Spleen (tissue), 11 donors: ENCODE measurements at regions not wholly inside any gene's neighbourhood (a gene's known extent, or its start where the extent isn't known, plus 50 kb on each side); places are given as distances from the start of the nearest gene placed in this dataset.

Source experiments
- DNase-seq: peaks from one replicate; pipeline ENCODE4 v3.0.0-alpha.2; 2020
- H3K27ac ChIP-seq, 8 donors: fragments of 200-600 bp; sonication (generic) in 7 of 8; 1 replicate in 4 of 8; 2 replicates in 4 of 8; pipeline versions ENCODE4 v1.5.0 to v1.8.0; 2016 to 2021; ENCODE audit warnings: inconsistent platforms in 4 of 8, mild to moderate bottlenecking in 4 of 8, moderate library complexity in 1 of 8
- H3K27me3 ChIP-seq, 7 donors: fragments of 200-600 bp; sonication (generic) in 6 of 7; replicated peaks in 1 of 7; 1 replicate in 4 of 7; 2 replicates in 3 of 7; pipeline versions ENCODE4 v1.5.0 to v1.8.0; 2016 to 2021; ENCODE audit warnings: inconsistent platforms in 3 of 7, mild to moderate bottlenecking in 1 of 7
- H3K36me3 ChIP-seq, 6 donors: fragments of 200-600 bp; sonication (generic) in 5 of 6; 1 replicate in 4 of 6; 2 replicates in 2 of 6; pipeline versions ENCODE4 v1.5.0 to v1.8.0; 2016 to 2021; ENCODE audit warnings: inconsistent platforms in 2 of 6
- H3K4me1 ChIP-seq, 6 donors: fragments of 200-600 bp; sonication (generic) in 5 of 6; 1 replicate in 3 of 6; 2 replicates in 3 of 6; pipeline versions ENCODE4 v1.5.0 to v1.8.0; 2016 to 2021; ENCODE audit warnings: inconsistent platforms in 3 of 6
- H3K4me3 ChIP-seq, 8 donors: fragments of 200-600 bp; sonication (generic) in 7 of 8; 1 replicate in 4 of 8; 2 replicates in 4 of 8; pipeline versions ENCODE4 v1.5.0 to v1.8.0; 2016 to 2021; ENCODE audit warnings: inconsistent platforms in 4 of 8, mild to moderate bottlenecking in 4 of 8, moderate library complexity in 2 of 8
- H3K9me3 ChIP-seq, 8 donors: fragments of 200-600 bp; sonication (generic) in 7 of 8; 1 replicate in 4 of 8; 2 replicates in 4 of 8; pipeline versions ENCODE4 v1.5.0 to v1.8.0; 2016 to 2021; ENCODE audit warnings: inconsistent platforms in 4 of 8
- CTCF ChIP-seq, 11 experiments: fragments of 200-600 bp in 7 of 11; fragments of 450-650 bp in 4 of 11; sonication (generic) in 4 of 11; IDR thresholded peaks in 8 of 11; conservative IDR thresholded peaks in 3 of 11; 1 replicate in 7 of 11; 2 replicates in 4 of 11; pipeline versions ENCODE4 v1.4.0 to v1.8.0; 2016 to 2021; ENCODE audit warnings: antibody characterized with exemption in 11 of 11, inconsistent platforms in 4 of 11, mild to moderate bottlenecking in 1 of 11
- POLR2A ChIP-seq, 3 donors: fragments of 450-650 bp; IDR thresholded peaks; one replicate each; pipeline ENCODE4 v1.5.1; 2017; ENCODE audit warnings: antibody characterized with exemption in 3 of 3, mild to moderate bottlenecking in 1 of 3
- POLR2AphosphoS5 ChIP-seq, 3 donors: sonication (generic); formaldehyde crosslinking; IDR thresholded peaks; one replicate each; pipeline ENCODE4 v1.5.1; 2017; ENCODE audit warnings: antibody characterized with exemption in 3 of 3
- WGBS, 5 donors: extraction: QIAGEN DNeasy Blood & Tissue Kit in 3 of 5; methylation state at CpG; one replicate each; pipeline versions ENCODE4 v1.1.5 to v1.1.7; 2013 to 2018; 5-methylcytosine and 5-hydroxymethylcytosine counted together
- intact Hi-C: fragments of 100-400 bp; cut with DNase I; formaldehyde crosslinking; loops from one replicate; pipeline ENCODE4 v1.15.0; 2023; ENCODE audit warnings: low total_unique reads
- donor health status: healthy with polysubstance abuse.
- donor health status: DM: no; HTN: no; CAD: no; lungs with moderate emphysema.
- donor health status: DM: no; HTN: no; CAD: no.
- donor health status: Bipolar disorder and iron deficiency.
- donor health status: healthy.
- donor health status: DM: no; HTN: no; CAD: no.
- donor health status: DM: yes; HTN: yes; CAD: no.

- peaks cover 0 to 26% (median 2%) of the 10 kb centered on the region in 8 donors for H3K9me3 ChIP-seq
- H3K27ac ChIP-seq = no peak overlapping the region
- WGBS, 5 donors = 87 to 92% (median 91%) methylated on average over 3 of the region's 3 CpGs
- H3K4me3 ChIP-seq = no peak overlapping the region
- no peaks in the 10 kb centered on the region for H3K36me3 ChIP-seq
- intact Hi-C loops = no loop called here
- DNase-seq = no peak
- TF ChIP-seq CTCF (IDR thresholded peaks at IDR 0.05 in 8 of 11, conservative IDR thresholded peaks at IDR 0.05 in 3 of 11) (no peak), POLR2A (IDR thresholded peaks at IDR 0.05) (no peak), POLR2AphosphoS5 (IDR thresholded peaks at IDR 0.05) (no peak)
- H3K4me1 ChIP-seq = no peaks in the 10 kb centered on the region
- no peaks in the 10 kb centered on the region for H3K27me3 ChIP-seq
Measured at GRCh38 chr7:119984247-119984646, 288.7 kb upstream of the KCND2 start.

- Histone ChIP-seq H3K27me3 (no peaks in the 10 kb centered on the region), H3K4me1 (no peaks in the 10 kb centered on the region), H3K4me3 (no peak overlapping the region), H3K27ac (no peak overlapping the region), H3K36me3 (no peaks in the 10 kb centered on the region), H3K9me3 (peaks cover 0 to 28% (median 6%) of the 10 kb centered on the region in 8 donors)
- no peak for DNase-seq
- intact Hi-C loops = no loop called here
- TF ChIP-seq POLR2AphosphoS5 (IDR thresholded peaks at IDR 0.05) = no peak
- TF ChIP-seq POLR2A (IDR thresholded peaks at IDR 0.05) = no peak
- WGBS, 5 donors = 66 to 88% (median 78%) methylated on average over 1 of the region's 1 CpG
Measured at GRCh38 chr7:119988401-119988800, 284.6 kb upstream of the KCND2 start.

GRCh38 chr7:119994928-119995327, 278.0 kb upstream of the KCND2 start:
- DNase-seq = no peak
- Histone ChIP-seq H3K27me3 (no peaks in the 10 kb centered on the region), H3K36me3 (no peaks in the 10 kb centered on the region), H3K4me3 (no peak overlapping the region), H3K4me1 (no peaks in the 10 kb centered on the region), H3K9me3 (peaks cover 0 to 32% (median 15%) of the 10 kb centered on the region in 8 donors), H3K27ac (no peak overlapping the region)
- intact Hi-C loops = no loop called here
- WGBS, 5 donors = 72 to 85% (median 83%) methylated on average over 3 of the region's 3 CpGs
- TF ChIP-seq CTCF (IDR thresholded peaks at IDR 0.05 in 8 of 11, conservative IDR thresholded peaks at IDR 0.05 in 3 of 11) = no peak
- TF ChIP-seq POLR2A (IDR thresholded peaks at IDR 0.05) = no peak
- no peak for TF ChIP-seq POLR2AphosphoS5 (IDR thresholded peaks at IDR 0.05)

GRCh38 chr7:119996634-119997033, 276.3 kb upstream of the KCND2 start:
- no peak overlapping the region for H3K4me3 ChIP-seq
- TF ChIP-seq CTCF (IDR thresholded peaks at IDR 0.05 in 8 of 11, conservative IDR thresholded peaks at IDR 0.05 in 3 of 11) = no peak
- no peak for TF ChIP-seq POLR2AphosphoS5 (IDR thresholded peaks at IDR 0.05)
- TF ChIP-seq POLR2A (IDR thresholded peaks at IDR 0.05) = no peak
- peaks cover 0 to 22% (median 11%) of the 10 kb centered on the region in 8 donors for H3K9me3 ChIP-seq
- WGBS, 5 donors = 44 to 65% (median 60%) methylated on average over 3 of the region's 3 CpGs
- no peak for DNase-seq
- H3K27ac ChIP-seq = no peak overlapping the region
- H3K4me1 ChIP-seq = no peaks in the 10 kb centered on the region
- intact Hi-C loops = no loop called here
- H3K36me3 ChIP-seq = no peaks in the 10 kb centered on the region
- H3K27me3 ChIP-seq = no peaks in the 10 kb centered on the region
